GM19238 (cell line): ENCODE measurements at regions not wholly inside any gene's neighbourhood (a gene's known extent, or its start where the extent isn't known, plus 50 kb on each side); places are given as distances from the start of the nearest gene placed in this dataset.

Experiments
- DNase-seq: peaks from one replicate; pipeline ENCODE4 v3.0.0; 2011; ENCODE audit warnings: low spot score; ENCODE audit not compliant: insufficient read length

DNA sequence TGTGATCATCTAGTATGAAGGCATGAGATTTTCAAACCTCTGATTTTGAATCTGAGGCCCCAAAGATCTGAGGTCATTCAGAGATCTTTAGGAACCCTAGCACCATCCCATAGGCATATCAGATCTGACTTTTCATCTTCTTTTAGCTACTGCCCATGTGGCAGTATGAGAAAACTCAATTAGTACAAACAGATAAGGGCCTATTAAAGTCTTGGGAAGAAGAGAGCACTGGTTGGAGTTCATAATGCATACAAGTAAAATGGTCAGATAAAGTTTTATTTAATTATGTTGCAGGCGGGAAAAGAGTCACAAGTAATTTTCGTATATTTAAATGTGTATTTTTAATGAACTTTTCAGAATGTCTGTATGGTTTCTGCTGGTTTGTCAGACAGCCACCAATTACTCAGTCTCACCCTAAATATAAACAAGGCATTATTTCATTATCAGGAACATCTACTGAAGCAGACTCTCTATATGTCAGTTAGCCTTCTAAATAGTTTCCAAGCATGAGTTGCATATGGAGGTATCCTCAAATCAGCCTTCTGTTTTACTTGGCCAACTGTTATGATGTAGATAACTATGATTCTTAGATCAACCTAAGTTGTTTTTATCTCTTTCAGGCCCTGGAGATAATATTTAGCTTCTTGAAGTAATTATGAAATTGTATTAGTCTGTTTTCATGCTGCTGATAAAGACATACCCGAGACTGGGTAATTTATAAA, 340.3 kb upstream of the TBC1D5 start:
- no peak for DNase-seq

DNA sequence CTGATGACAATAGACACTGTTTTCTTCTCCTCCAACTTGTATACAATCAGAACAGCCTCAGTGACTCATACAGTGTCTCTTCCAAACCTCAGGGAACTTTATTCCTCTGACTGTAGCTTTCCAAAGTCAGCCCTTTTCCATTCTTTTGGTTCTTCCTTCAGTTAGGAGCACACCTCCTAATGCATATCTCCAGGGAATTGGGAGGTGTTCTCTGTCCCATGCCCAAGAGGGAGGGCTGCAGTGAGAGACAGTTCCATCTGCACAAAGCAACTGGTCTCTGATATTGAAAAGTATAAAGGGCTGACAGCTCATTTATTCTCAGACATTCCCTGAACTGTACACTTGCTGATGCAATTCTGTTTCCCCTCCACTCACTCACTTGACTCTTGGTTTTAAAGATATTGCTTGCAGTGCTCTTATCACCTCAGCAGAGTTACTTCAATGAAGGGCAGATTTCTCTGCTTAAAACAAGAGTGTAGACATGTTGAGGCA, 337.8 kb upstream of the TBC1D5 start:
- DNase-seq = no peak

DNA sequence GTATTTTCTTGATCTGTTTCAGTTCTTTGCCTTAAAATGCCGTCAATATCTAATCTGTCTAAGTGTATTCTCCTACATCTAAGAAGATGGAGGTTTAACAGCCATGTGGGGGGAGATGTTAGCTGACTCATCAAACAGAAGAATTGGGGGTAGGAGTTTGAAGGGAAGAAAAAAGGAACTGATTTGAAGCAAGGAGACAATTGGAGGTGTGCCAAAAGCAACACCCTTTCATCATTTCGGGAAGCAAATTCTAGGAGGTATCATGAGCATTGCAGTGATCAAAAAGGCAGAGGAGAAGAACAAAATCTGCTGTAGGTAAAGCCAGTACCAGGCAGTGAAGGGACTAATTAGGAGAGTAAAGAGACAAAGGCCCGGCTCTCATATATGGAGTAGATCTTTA, 337.3 kb upstream of the TBC1D5 start:
- DNase-seq = no peak

GRCh38 chr3:18079062-18079461, 336.6 kb upstream of the TBC1D5 start:
- no peak for DNase-seq

GRCh38 chr3:18077128-18077840, 334.9 kb upstream of the TBC1D5 start:
- no peak for DNase-seq

DNA sequence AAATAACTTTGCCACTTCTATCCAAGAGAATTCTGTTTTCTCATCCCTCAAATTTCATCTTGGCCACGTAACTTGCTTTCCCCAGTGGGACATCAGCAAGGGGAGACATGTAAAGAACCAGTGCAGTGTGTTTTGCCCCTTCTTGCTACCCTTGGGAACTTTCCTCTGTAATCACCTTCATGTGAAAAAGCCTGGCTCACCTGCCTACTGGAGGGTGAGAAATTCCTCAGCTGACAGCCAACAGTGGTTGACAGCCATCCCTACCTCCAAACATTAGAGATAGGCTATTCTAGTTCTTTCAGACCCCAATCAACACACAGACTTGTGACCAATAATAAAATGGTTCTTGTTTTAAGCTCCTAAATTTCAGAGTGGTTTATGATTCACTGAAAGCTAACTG, 333.9 kb upstream of the TBC1D5 start:
- DNase-seq = no peak

DNA sequence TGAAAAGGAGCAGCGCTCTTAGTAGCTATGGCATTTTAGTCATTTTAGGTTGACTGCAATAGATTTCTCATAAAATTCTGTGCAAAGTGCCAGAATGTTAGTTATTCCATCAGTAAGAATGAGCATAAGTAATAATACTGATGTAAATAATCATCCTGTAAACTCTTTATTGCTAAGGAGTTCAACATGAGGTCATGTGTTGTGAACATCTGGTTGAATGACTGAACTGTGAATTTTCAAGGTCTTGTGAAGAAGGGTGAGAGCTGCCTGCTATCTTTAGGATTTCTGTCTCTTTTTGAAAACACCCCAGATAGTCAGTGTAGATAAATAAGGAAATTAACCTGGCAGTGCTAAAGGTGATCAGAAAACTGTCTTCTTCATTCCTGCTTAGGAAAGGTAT, 333.4 kb upstream of the TBC1D5 start:
- no peak for DNase-seq

DNA sequence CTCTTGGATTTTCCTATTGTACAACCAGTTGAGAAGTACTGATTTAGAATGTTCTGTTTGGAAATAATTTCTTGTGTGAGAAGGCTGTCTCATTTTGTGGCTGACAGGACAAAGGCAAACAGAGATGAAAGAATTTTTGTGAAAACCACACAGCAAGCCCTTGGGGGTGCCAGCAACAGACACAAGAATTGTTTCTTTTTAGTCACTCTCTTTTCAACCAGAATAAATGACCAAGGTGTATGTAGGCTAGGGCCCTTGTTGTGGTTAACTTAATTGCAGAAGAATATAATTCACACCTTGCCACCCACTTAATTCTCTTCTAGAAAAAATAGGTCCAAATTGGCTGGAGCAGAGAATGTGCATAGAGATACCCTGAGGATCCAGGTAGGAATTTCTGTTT, 329.4 kb upstream of the TBC1D5 start:
- no peak for DNase-seq

- no peak for DNase-seq
These were observed 328.5 kb upstream of the TBC1D5 start for GRCh38 chr3:18070944-18071343.

GRCh38 chr3:18070231-18070630, 327.8 kb upstream of the TBC1D5 start:
- DNase-seq = no peak

- DNase-seq = no peak
These were observed 327.1 kb upstream of the TBC1D5 start for GRCh38 chr3:18069568-18069967.

- DNase-seq = no peak
These were observed 324.6 kb upstream of the TBC1D5 start for GRCh38 chr3:18066899-18067582.

DNA sequence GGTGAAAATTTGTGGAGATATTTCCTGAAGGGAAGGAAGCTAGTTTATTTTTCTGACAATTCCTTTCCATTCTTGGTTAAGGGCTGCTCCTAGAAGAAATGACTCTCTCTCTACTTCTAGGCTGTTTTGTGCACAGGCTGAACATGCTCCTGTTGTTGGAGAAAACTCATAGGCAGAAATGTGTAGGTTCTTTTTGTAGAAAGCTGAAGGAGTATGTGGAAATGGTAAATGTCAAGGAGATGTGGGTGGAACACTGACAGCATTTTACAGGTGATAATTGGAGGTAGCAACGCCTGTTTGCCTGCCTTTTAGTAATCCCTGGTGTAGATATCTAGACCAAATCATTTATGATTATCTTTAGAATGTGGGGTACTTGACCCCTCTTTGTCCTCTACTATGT, 322.2 kb upstream of the TBC1D5 start:
- DNase-seq = no peak

- no peak for DNase-seq
These were observed 320.2 kb upstream of the TBC1D5 start for GRCh38 chr3:18062657-18063025.

GRCh38 chr3:18061737-18062656, 319.6 kb upstream of the TBC1D5 start:
- DNase-seq = no peak

GRCh38 chr3:18058666-18059065, 316.2 kb upstream of the TBC1D5 start:
- DNase-seq = no peak

DNA sequence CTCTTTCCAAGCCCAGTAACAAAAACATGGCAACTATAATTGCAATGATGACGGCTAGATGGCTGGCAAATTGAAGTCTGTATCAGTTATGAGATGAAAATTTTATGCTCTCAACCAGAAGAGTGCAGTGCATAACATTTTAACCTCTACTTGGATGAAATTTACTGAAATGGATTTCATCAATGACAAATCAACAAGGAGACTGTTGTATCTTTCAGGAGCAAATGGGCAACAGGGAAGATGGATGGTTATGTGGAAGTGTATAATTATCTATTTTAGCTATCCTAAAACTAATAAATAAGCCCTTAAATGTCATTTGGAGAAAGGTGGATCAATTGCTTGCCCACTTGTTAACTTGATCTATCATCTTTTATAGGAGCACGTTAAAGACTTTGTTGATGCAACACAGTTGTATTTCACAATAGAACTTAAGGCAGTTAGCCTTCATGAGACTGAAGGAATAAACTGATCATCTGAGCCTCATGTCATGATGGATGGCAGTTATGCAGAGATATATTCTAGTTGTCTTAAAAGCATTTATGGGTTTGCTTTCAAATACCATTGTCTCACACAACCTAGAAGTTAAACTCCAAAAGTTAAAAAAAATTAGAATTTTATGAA, 315.1 kb upstream of the TBC1D5 start:
- DNase-seq = no peak

DNA sequence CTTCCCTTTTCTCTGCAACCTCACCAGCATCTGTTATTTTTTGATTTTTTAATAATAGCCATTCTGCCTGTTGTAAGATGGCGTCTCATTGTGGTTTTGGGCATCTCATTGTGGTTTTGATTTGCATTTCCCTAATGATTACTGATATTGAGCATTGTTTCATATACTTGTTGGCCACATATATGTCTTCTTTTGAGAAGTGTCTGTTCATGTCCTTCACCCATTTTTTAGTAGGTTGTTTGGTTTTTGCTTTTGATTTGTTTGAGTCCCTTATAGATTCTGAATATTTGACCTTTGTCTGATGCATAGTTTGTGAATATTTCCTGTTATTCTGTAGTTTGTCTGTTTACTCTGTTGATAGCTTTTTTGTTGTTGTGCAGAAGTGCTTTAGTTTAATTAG, 312.2 kb upstream of the TBC1D5 start:
- DNase-seq = no peak

GRCh38 chr3:18051306-18051705, 308.9 kb upstream of the TBC1D5 start:
- no peak for DNase-seq

GRCh38 chr3:18049096-18049495, 306.7 kb upstream of the TBC1D5 start:
- DNase-seq = no peak

- DNase-seq = no peak
These were observed 304.6 kb upstream of the TBC1D5 start for GRCh38 chr3:18047052-18047451.
